ENCODE measurements at regions not wholly inside any gene's neighbourhood (a gene's known extent, or its start where the extent isn't known, plus 50 kb on each side); places are given as distances from the start of the nearest gene placed in this dataset.

GRCh38 chr10:42979181-42979580 lies 97.7 kb upstream of the RET start:
- TF ChIP-seq, protein P1, sequence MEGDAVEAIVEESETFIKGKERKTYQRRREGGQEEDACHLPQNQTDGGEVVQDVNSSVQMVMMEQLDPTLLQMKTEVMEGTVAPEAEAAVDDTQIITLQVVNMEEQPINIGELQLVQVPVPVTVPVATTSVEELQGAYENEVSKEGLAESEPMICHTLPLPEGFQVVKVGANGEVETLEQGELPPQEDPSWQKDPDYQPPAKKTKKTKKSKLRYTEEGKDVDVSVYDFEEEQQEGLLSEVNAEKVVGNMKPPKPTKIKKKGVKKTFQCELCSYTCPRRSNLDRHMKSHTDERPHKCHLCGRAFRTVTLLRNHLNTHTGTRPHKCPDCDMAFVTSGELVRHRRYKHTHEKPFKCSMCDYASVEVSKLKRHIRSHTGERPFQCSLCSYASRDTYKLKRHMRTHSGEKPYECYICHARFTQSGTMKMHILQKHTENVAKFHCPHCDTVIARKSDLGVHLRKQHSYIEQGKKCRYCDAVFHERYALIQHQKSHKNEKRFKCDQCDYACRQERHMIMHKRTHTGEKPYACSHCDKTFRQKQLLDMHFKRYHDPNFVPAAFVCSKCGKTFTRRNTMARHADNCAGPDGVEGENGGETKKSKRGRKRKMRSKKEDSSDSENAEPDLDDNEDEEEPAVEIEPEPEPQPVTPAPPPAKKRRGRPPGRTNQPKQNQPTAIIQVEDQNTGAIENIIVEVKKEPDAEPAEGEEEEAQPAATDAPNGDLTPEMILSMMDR (optimal IDR thresholded peaks at IDR 0.05 in 1 of 3, IDR thresholded peaks at IDR 0.05 in 1 of 3, conservative IDR thresholded peaks at IDR 0.05 in 1 of 3; ENCODE audit: extremely low read depth in 1 of 3, insufficient read depth in 2 of 3, low read length in 3 of 3) = no peak
- no peak for TF ChIP-seq EZH2 (IDR thresholded peaks at IDR 0.05; ENCODE audit: low read length)
